ENCODE measurements at regions not wholly inside any gene's neighbourhood (a gene's known extent, or its start where the extent isn't known, plus 50 kb on each side); places are given as distances from the start of the nearest gene placed in this dataset.

GRCh38 chr3:161555320-161555719 is 58.7 kb downstream of the OTOL1 start:
- no peak for DNase-seq (ENCODE audit: low read depth)

GRCh38 chr3:161556533-161556932 is 59.9 kb downstream of the OTOL1 start:
- no peak for DNase-seq (ENCODE audit: low read depth)

GRCh38 chr3:161556941-161557340 is 60.3 kb downstream of the OTOL1 start:
- DNase-seq (ENCODE audit: low read depth): no peak

DNA sequence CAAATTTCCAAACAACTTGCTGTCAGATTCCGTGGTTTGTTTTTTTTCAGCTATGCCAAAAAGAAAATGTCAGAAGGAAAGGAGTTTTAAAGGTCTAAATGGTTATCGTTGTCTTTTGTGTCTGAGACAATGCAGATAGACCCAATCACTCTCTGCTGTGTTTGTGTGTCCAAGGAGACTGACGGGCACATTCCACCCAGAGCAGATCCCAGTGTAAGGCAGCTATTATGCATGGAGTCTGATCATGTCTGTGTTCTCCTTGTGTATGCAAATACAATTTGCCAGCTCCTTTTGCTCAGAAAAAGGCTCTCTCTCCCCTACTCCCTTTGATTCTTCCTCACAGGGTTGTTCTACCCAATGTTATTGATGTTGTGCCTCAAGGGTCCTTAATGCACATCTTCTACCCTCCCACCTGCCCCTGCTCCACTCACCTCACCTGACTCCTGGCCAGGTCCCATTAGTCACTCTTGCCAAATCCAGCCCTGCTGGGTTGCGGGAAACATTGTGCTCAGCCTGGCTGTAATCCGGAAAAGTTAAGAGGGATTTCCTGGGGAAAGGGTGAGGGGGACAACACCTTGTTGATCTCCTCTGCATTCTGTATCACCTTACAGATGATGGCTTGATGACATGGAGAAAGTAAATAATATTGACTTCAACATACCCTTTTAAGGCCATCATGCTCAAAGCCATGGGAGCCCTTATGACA is 61.0 kb downstream of the OTOL1 start:
- no peak for DNase-seq (ENCODE audit: low read depth)

DNA sequence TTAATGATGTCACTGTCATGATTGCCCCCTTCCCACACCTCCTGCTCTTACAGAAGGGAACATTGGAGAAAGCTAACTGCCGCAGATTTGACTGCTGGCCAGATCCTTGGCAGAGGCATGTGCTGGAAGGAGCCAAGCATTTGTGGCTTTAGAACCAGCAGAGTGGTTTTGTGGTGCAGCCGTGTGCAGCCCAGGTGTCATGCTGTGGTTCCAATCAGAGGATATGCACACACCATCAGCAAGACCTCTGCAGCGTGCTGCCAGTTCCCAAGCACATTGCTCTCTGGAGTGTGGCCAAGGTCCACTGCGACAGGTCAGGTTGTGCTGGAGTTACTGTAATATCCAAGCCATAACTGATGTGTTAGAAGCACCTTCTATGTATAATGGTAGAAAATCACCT is 61.6 kb downstream of the OTOL1 start:
- no peak for DNase-seq (ENCODE audit: low read depth)

DNA sequence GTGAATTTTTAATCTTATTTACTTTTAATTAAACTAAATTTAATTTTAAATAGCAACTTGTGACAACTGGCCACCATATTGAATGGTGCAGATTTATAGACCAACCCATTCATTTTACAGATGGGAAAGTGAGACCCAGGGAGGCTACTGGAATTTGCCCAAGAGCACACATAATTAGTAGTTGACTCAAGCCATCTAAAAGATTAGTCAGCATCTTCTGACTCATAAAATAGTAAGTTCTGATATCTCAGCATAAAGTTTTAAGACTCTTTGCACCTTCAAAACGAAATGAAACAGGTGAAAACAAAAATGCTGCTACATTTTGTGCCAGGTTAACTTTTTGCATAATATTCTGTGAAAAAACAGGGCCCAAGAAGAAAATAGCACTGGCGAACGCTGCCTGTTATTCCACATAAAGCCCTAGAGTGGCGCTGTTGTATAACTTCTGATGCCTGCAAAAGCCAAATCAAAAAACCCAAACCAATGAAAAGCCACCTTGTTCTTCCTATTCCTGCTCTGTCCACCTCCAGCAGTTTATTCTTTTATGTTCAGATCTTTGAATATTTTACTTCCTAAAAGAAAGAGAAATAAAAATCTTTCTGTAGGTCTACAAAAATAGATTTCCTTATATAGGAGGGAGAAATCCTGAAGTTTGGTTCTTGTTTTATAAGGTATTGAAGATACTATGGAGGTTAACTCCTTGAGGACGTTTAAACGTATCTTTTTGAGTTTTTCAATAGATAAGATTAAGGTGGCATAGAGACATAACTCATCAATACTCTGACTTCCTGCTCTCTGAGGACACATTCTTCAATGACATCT is 62.8 kb downstream of the OTOL1 start:
- no peak for DNase-seq (ENCODE audit: low read depth)

DNA sequence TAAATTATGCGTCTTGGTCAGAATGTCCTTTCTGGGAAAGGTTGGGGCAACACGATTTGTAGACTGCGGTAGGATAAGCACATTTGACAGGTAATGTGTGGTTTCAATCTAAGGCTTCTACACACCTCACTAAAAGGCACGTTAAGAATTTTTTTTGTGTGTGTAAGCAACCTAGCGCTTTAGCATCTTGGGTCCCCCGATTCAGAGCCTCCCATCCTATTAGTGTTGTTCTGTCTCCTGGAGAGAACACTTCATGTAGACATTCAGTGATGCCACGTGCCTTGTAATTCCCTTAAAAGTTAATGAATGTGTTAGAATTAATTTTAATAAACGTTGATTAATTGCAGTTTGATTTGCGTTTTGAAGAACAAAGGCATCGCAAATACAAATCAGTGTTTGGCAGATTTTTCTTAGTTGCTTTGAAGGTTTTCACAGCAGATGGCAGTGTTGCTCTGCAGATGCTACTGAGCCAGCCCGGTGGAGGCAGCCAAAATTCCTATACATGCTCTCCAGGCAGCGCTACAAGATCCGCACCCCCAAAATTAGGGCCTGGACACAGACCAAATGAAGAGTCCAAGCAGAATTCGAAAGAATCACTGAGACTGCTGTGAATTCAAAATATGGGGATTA is 63.5 kb downstream of the OTOL1 start:
- DNase-seq (ENCODE audit: low read depth): no peak

GRCh38 chr3:161567577-161568361 is 71.2 kb downstream of the OTOL1 start:
- DNase-seq (ENCODE audit: low read depth): no peak

- no peak for DNase-seq (ENCODE audit: low read depth)
Observed at GRCh38 chr3:161568671-161569070, 72.1 kb downstream of the OTOL1 start.

DNA sequence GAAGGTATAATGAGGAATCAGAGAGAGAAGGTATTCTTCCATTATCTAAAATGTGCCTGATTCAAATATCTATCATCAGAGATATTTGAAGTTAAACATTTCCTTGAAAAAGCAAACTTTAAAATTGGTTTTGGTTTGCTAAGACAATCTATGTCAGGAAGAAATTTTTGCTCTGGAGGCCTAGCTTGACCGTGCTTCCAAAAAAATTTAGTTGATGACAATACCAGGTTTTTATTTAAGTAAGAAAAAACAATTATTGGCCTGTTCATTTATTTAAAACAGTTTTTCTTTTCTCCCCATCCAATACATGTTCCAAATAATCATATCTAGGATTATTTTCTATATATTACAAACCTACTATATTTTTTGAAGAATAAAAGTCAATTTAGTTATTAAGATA is 75.3 kb downstream of the OTOL1 start:
- DNase-seq (ENCODE audit: low read depth): no peak

- no peak for DNase-seq (ENCODE audit: low read depth)
Observed at GRCh38 chr3:161573136-161573535, 76.5 kb downstream of the OTOL1 start.

DNA sequence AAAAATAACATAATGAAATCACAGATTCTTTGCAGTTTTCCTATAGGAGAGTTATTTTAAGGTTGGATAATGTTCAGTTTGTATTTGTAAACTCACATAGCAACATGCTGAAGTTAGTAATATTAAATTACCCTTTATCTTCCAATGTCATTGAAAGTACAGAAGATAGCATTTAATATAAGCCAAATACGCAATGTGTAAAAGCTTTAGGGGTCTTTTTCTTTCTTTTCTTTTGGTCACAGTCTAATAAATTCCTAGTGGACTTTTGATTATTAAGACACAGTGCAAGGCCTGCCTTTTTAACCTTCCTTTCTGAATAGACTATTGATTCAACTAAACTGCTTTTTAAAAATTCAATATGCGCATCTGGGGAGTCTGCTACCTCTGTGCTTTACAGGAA is 79.3 kb downstream of the OTOL1 start:
- no peak for DNase-seq (ENCODE audit: low read depth)

GRCh38 chr3:161576311-161576710 is 79.7 kb downstream of the OTOL1 start:
- DNase-seq (ENCODE audit: low read depth): no peak

DNA sequence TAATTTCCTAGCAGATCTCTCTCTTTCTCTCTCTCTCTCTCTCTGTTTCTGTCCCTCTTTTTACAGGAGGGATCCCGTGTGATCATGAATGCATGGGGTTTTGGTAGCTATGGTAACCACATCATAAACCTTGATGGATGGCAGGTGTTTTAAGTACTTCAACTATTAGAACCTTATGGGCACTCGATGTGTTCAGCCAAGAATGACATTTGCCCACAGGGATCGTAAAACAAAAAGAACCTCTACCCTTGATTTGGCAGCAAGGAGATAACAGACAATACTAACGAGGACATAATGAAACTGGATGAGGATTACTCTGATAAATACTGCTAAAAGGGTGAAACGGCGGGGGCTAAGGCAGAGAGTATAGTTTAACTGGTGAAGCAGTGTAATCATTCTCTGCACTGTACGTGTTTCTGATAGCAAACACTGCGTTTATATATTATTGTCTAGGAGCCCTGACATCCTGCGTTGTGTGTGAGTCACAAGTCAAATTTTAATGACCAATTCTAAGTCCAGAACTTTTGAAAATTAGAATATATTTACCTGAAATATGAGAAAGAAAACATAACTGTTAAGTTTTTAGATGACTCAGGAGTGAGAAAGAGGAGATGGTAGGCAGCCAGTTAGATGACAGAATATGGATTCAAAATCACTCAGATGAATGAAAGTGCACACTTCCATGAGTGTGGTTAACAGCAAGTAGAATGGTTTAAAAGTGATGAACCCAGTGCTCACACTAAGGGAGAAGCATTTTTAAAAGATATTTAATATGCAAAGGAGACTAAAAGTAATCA is 80.3 kb downstream of the OTOL1 start:
- no peak for DNase-seq (ENCODE audit: low read depth)

DNA sequence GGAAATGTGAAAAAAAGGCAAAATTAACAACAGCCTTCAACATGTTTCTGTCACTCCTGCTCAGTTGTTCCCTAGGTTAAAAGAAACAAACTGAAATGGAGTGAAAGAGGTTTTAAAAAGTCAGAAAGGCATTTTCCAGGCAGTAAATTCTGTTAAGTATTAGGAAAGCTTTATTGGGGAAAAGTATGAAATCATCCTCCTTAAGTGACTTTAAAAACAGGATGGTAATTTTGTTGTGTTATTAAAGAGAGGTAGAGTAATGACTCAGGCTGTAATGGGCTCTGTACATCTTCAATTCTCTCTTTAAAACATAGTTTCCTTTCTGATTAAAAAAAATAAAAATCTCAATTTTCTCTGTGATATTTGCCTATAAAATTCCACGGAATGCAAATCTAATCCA is 81.1 kb downstream of the OTOL1 start:
- DNase-seq (ENCODE audit: low read depth): no peak

GRCh38 chr3:161579395-161580126 is 83.0 kb downstream of the OTOL1 start:
- DNase-seq (ENCODE audit: low read depth): no peak

DNA sequence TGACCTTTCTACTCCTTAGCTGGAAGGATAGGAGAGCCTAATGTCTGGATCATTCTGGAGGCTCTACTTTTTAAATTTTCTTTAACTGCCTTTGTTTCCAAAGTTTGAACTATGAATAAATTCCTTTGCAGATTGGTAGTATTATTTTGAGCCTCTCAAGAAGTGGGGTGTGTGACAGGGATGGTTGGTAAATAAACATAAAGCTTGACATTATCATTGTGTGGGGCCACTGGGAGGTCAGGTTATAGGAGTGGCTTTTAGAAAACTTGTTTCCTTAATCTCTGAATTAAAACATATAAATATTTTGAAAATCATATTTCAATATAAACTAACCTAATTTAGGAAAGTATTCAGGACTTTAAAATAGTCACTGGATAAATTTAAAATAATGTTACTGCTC is 89.3 kb downstream of the OTOL1 start:
- no peak for DNase-seq (ENCODE audit: low read depth)

DNA sequence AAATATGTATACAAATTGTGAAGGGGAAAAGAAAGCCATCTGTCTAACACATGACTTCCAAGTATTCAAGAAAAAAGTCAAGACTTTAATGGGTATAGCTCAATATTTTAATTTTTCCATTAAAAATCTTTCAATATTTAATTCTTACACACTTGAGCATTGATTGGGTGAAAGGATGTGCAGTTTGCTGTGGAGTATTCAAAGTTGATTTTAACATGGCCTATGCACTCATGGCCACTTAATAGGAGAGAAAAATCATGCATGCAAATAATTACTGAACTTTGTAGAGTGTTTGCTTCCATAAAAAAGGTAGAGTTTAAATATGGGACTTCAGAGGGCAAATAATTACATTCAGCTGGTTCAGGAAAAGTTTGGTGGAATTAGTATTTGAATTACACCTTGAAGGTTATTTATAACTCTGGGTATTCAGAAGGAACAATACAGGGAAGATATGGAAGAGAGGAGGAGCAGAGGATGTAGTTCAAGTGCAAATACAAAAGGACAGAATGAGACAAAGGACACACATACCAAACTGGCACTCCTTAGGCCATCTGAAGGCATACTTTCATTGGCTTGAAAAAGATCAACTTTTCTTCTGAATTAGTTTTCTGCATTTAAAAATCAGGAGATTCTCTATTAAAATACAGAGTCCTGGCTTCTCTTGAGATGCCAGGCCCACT is 90.1 kb downstream of the OTOL1 start:
- DNase-seq (ENCODE audit: low read depth): no peak

- DNase-seq (ENCODE audit: low read depth): no peak
Observed at GRCh38 chr3:161598639-161599038, 102.0 kb downstream of the OTOL1 start.

DNA sequence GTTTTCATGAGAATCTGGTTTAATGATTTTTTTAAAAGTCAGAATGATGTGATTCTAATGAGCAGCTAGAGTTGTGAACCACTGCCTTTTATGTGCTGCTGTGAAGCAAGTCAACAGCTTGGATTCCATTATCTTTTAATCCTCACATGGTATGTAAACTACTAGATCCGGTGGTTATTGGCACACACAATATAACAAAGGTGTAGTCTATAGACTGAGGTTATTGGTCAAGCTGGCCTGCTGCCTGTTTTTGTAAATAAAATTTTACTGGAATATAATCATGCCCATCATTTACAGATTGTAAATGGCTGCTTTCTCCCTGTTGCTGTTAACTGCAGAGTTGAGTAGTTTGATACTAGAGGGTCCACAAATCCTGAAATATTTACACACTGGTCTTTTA is 103.1 kb downstream of the OTOL1 start:
- DNase-seq (ENCODE audit: low read depth): no peak

Measured in forelimb muscle (tissue), 1 donor.